NCI-H128 (cell line): ENCODE measurements at regions not wholly inside any gene's neighbourhood (a gene's known extent, or its start where the extent isn't known, plus 50 kb on each side); places are given as distances from the start of the nearest gene placed in this dataset.

Experiments used
- DNase-seq: peaks from one replicate; lab custom pipeline; 2025; ENCODE audit not compliant: unreplicated experiment; lab: John Stamatoyannopoulos, UW

DNA sequence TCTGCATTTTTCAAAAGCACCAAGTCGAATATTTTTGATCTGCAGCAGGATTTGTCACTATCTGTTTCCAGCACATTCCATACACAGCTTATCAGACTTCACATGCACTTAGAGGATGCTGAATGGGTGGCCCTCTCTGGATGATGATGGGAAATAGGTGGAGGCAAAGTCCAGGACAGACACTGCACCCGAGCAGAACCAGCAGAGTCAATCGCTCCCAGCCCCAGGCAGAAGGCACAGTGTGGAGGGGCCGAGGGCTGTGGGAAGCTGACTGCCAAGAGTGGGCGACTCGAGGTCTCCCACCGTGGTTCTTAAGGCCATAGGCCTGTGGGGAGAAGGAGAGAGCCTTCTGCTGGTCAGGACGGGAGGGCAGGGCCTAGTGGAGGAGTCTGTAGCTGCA, 490.2 kb upstream of the MGMT start:
- no peak for DNase-seq

DNA sequence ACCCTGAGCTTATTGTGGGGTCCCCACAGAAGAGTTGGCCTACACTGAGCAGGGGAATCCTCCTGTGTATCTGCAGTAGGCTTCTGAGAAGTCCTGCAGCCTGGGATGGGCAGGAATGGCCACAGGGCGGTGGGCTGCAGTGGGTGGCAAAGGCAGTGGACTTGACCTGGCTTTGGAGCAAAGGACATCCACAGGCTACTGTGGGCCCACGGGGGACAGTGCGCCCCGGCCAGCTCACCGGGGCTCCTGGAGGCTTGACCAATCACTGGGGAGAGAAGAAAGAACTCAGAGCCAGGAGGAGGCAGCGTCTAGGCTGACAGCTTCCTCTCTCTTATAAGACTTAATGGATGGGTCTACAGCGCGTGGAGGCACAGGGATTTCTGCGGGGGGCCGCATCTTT, 488.8 kb upstream of the MGMT start:
- DNase-seq = no peak

DNA sequence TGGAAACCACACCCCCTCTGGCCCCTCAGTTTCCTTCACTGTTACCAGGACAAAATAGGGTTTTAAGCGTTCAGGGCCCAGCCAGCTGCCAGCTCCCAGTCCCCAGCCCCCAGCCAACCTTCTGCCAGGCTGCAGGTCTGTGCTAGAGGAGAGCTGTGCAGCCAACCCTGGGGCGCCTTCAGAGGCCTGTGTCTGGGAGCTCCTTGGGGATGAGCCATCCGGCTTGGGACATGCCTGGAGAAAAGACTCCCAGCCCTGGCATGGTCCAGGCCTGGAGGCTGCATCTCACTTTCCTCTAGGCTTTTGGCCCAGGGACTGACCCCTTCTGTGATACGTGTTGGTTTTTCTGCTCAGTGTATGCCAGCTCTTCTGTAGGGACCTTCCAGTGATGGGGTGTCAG, 487.6 kb upstream of the MGMT start:
- DNase-seq = no peak

DNA sequence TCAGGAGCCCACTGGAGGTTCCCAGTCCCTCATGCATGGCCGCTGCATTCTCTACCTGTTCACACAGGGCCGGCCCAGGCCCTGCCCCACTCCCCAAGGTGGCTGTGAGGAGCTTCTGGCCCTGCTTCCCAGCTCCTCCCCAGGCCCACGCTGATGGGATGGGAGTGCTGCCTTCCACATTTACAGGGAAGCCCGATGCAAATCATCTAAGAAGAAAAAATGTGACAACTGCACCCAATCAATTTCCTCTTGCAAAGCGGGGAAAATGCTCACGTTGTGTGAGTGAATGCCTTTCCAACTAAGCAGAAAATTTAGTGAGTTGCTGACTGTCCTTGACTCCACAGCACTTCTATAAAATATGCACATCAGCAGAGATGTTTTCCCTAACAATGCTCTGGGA, 485.8 kb upstream of the MGMT start:
- DNase-seq = no peak

DNA sequence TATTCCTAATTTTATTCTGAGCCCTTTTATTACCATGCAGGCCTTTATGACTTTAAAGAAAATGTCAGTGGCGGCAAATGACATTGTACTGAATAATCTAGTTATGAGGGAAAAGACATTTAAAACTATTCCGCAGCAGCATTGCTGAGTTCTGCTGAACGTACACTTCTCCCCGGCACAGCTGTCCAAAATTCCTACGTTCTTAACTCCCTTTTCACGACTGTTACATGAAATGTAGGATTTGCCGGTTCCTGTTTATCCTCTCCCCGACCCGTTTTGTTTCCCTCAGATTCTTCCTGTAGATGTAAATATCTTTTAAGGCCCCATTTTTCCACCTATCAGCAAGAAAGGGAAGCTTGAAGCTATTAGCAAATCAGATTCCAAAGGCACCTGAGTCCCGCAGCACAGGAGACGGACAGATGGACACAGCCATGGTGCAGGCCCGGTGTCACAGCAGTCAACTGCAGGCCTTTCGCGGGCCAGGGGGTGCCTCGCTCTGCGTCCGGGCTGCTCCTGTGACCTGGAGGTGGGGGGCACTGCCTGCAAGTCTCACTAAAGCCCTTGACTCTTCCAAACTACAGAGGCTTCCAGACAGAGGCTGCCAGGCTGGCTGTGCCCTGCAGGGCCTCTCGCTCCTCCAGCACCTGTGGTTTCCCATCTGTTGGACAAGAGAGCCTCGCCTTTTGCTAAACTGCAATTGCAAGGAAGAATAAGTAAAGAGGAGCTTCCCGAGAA, 485.0 kb upstream of the MGMT start:
- no peak for DNase-seq

DNA sequence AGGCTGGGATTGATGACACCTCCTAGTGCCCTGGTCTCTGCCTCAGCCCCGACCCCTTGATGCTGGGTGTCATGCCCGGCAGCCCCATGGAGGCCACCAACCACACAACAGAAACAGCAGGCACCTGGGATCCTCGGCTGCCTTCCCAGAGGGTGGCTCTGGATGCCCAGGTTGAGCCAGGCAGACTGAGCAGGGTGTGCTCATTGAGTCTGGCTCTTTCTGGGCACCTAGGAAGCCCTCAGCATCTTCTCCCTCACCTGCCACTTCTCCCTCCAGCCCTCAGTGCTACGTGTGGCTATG, 484.5 kb upstream of the MGMT start:
- DNase-seq = no peak

DNA sequence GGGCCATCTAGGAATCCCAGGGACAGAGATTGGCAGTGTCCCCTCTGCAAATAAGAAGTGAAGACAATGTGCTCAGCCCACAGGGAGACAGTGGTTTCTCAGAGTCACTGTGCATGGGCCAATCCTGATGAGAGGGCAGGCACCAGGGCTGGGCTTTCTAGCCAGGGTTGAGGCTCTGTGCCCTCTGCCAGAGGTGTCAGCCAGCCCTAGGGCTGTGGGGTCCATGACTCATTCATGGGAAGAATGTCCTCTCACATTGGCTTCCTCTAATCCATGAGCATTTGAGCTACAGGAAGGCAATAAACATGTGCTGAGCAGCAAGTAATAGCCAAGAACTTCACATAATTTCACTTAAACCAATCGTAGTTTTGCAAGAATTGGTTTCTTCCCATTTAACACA, 482.0 kb upstream of the MGMT start:
- DNase-seq = no peak

DNA sequence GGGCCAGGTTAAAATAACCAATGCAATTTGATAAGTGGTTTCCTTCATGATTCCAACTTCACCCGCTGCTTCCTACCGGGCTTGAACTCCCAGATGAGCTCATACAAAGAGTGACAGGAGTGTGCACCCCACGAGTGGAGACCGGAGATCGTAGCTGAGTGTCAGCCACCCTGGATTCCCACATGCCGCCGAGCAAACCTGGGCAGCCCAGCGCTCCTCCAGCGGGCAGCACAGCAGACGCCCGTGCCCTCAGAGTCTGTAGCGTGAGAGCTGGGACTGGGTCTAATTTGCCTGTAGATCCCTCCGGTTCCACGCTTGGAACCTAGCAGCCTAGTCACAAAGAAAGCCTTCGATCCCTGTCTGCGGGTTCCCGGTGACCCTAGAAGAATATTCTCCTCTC, 476.1 kb upstream of the MGMT start:
- no peak for DNase-seq

DNA sequence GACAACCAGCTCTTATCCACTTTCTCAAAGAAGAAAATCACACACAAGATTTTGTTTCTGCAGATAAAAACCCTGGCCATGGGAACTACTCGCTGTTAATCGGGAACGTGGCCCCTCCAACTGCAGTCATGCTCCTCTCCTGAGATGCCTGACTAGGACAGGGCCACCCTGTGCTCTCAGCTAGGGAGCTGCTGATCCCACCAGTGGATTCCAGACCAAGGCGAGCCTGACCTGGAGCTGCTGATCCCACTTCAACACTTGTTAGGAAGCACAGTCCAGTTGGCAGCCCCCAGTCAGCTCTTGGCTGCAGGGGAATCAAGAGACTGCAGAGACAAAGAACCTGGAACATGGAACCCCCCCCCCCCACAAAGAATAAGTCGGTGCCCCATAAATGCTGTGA, 474.3 kb upstream of the MGMT start:
- DNase-seq = no peak

DNA sequence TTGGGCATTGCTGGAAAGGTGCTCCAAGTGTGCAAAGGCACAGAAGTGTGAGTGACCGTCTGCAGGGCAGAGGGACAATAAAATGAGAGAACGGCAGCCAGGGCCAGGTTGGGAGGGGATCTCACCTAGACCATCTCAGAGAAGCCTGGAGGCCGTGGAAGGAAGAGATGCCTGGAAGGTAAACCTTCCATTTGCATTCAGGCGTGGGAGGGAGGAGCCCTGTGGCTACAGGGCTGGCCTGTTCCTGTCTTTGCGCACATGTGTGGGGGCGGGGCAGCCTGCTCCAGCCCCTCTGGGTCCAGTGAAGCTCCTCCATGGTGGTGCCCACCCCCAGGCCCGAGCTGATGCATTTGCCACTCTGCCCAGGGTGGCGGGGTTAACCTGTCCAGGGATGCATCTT, 473.6 kb upstream of the MGMT start:
- DNase-seq = no peak

DNA sequence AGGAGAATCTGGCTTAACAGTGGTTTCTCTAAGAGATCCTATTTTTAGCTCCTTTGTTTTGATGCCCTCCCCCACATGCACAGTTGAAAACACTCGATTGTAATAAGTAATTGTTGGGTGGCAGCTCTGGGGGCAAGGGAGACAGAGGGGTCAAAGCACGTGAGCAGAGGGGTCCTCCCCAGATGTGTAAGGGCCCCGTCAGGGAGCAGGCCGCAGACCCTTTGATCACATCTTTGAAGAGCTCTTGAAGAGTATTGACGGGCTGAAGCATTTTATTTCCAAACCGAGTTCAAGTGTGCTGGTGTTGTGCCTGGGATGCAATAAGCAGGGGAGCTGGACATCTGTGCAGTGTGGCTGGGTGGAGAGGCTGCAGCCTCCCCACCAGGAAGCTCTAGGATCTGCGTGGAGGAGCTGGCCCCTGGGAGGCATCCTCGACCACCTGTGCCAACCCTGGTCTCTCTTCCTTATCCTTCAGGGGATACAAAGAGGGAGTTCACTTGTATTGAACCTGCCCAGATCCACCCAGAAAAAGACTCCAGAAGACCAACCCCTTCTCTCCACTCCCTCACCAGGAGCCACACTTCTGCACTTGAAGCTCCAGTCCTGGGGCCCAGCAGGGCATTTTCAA, 473.0 kb upstream of the MGMT start:
- DNase-seq = no peak

DNA sequence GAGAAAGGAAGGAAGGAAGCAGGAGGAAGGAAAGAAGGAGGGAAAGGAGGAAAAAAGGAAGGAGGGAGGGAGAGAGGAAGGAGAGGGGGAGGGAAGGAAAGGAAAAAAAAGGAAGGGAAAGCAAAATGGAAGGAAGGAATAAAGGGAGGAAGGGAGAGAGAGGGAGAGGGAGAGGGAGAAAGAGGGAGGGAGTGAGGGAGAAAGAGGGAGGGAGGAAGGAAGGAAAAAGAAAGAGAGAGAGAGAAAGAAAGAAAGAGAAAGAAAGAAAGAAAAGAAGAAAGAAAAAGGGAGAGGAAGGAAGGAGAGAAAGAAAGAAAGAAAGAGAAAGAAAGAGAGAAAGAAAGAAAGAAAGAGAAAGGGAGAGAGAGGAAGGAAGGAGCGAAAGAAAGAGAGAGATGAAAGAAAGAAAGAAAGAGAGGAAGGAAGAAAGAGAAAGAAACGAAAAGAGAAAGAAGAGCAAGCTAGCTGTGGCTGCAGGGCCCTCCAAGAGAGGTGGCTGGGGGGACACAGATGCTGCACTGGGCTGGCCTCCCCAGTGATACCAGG, 472.4 kb upstream of the MGMT start:
- DNase-seq = no peak

DNA sequence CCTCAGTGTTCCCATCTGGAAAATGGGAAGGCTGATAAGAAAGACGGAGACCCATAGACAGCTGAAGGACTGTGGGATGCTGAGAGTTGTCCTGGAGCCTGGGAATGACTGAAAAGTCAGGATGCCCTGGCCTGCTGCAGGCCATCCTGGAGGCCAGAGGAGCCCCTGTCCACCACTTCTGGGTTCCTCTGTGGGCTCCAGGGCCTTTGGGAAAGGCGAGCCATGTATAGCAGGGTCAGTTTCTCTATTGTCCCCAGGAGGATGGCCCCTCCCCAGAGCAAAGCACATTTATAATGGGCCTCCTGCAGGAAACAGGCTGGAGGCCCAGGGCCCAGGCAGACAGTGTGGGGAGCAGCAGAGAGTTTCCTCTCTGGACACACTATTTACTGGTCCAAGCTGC, 471.4 kb upstream of the MGMT start:
- no peak for DNase-seq

DNA sequence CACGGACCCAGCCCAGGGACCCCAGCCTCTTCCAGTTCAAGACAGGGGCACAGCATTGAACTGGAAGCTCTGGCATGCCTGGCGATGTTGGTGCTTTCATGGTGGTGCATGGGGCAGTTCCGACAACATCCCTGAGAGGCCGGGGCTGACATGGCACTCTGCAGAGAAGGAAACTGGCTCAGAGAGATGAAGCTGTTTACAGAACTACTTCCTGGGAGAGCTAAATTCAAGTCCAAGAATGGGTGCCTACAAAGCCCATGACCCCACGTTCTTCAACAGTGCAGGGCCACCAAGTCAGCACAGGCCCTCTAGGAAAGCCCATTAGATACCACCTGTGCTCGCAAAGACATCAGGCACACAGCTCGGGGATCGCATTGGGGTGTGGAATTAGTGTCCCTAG, 470.9 kb upstream of the MGMT start:
- DNase-seq = no peak

DNA sequence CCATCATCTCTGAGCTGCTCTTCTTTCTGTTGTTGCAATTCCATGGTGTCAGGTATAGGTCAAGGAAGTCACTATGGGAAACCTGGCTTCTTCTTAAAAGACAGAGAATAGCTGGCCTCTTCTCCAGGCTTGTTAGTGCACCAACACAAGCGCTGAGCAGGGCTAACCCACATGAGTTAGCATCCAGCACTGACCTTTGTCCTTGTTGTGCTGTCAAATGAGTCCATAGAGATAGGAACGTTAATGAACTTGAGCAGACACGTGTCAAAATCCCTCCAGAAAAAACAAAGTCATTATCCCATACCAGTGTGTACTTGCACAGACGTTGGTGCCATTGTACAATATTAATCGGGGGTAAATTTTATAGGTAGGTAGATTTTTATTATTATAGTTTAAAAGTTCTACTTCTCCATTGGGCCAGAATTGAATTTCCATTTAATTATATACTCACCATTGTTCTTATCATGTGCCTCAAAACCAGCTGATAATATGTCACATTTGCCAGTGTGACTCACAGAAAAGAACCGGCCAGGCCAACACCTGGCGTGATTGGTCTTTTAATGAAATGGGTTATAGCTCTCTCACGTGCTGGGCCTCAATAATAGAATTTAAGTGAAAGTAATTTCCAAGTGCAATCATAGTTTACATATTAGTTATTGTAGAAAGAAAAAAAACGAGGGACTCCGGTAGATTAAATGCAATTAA, 468.8 kb upstream of the MGMT start:
- DNase-seq = no peak

DNA sequence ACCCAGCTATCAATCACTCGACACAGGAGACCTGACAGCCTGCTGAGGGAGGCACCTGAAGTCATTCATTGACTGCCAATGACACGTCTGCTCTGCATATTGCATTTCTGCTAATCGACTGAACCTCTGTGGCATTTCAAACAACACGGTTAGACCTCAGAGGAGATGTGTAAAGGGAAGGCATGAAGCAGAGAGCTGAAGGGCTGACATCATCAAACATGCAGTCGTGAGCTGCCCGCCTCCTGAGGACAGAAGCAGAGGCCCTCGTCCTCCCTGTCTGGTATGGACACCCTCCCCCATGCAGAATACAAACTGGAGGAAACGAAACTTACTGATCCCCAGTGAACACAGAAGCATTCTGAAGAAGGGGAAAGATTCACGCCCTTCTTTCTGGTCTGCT, 462.6 kb upstream of the MGMT start:
- no peak for DNase-seq

DNA sequence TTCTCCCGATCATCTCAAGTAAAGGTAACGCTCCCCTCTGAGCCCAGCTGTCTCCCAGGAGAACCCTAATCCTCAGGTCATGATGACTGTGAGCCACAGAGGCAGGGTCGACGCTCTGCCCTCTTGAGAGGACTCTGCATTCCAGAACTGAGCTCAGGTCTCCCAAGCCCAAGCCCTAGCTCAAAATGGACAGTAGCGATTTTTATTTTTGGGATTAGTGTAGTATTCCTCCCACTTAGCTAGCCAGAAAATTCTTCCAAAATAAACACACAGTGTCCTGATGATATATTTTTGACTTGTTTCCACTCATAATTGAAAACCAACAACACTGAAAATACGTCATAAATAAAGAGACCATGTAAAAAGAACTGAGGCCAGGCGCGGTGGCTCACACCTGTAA, 462.0 kb upstream of the MGMT start:
- no peak for DNase-seq

DNA sequence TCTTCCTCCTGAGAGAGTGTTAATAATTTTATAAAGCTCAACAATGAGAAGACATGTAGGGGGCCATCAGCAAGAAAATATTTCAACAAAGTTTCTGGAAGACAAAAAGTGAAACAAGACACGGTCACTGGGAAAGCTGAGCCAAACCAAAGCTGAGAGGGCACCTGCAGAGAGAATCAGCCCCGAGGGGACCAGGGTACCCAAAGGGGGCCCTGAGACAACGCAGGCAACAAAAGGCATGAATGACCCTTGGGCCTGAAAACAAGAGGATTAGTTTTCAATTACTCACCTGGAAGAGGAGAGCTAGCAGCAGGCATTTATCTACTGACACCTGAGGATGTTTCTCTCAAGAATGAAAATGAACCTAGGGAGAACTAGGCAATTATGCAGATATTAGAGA, 461.2 kb upstream of the MGMT start:
- DNase-seq = no peak

DNA sequence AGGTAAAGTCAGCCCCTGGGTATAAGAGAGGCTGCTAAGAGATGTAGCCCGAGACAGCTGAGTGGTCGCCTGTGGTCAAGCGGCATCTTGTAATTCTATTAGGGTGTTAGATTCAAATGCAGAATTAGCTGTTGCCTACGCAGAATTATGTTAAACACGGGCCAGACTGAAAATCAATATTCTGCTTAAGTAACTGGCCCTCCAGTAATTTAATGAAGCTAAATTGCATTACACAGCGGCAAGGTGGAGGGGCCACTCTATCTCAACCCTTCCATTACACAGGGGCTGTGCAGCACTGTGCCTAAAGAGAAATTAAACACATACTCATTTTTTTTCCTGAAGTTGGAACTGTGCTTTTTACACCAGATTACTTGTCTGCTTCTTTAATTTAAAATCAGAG, 448.5 kb upstream of the MGMT start:
- no peak for DNase-seq

DNA sequence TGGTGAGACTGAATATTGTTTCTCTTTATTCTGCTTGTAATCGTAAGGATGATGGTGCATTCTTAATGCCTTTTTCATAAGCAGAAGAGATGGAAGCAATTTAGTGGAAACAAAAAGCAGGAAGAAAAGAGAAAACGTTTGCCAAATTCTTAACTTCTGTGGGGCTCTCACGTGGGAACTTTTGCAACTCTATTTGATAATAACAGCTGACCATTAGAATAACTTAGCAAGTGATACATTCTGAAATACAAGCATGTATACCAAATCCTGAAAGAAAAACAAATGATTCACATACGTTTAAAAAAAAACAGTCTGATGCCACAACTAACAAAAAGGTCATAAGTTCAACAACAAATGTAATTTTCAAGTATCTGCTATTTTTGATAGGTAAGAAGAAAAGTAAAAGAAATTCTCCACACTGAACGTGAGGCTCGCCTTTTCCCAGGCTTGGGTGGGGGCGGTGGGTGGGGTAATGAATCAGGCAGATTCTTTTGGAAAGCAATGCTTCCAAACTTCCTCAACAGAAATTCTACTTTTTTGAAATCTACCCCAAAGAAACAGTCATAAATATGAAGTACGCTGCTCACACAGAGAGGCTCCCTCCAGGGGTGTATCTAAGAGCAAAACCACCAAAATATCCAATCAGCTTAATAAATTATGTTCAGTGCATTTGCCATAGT, 446.2 kb upstream of the MGMT start:
- DNase-seq = no peak

DNA sequence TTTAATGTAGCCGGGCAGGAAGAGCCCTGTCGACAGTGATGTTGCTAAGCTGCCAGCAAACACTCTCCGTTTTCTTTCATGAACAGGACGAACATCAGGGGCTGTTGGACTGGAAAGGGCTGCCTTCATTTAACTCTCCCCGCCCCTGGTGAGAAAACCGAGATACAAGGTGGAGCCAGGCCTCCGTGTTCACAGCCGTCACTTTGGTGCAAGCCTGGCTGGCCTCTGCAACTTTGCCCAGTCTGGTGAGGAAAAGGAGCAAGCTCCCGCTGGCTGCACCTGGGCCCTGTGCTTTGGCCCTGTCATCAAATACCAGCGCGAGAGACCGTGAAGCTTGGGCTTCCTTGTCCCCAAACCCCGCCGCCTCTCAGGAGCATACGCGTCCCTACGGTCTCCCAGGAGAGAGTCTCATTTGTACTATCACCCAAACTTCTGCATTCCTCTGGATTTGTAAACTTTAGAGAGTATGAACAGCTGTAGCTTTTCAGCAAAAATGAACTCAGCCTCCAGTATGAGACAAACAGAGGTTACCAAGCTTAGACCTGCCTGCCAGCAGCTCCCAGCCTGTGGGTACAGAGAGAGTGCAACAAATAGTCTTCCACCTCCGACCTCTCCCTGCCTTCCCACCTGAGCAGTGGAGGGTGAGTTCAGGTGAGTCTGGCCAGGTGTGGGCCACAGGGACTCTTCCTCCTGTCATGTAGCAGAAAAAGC, 445.3 kb upstream of the MGMT start:
- DNase-seq = no peak
